Neural progenitor cell (in vitro differentiated cells): ENCODE measurements at regions not wholly inside any gene's neighbourhood (a gene's known extent, or its start where the extent isn't known, plus 50 kb on each side); places are given as distances from the start of the nearest gene placed in this dataset.

ENCODE experiments used
- DNase-seq: peaks from one replicate; pipeline ENCODE4 v3.0.0-alpha.2; 2016; ENCODE audit warnings: low spot score
- H2AFZ ChIP-seq: fragments of 200-600 bp; sonication (generic); replicated peaks from 2 replicates; pipeline ENCODE4 v1.6.1; 2016; ENCODE audit warnings: antibody characterized with exemption
- H3F3A ChIP-seq: fragments of 200-600 bp; sonication (generic); 2 replicates; pipeline ENCODE4 v1.6.1; 2016; ENCODE audit warnings: antibody characterized with exemption, low read depth
- H3K27ac ChIP-seq: fragments of 200-600 bp; sonication (generic); 2 replicates; pipeline ENCODE4 v1.5.1; 2016; ENCODE audit warnings: mild to moderate bottlenecking
- H3K27me3 ChIP-seq: fragments of 200-600 bp; sonication (generic); 2 replicates; pipeline ENCODE4 v1.6.1; 2016; ENCODE audit warnings: mild to moderate bottlenecking, moderate library complexity
- H3K36me3 ChIP-seq: fragments of 200-600 bp; sonication (generic); 2 replicates; pipeline ENCODE4 v1.5.1; 2016
- H3K4me1 ChIP-seq: fragments of 200-600 bp; sonication (generic); 2 replicates; pipeline ENCODE4 v1.6.1; 2016; ENCODE audit warnings: mixed run types
- H3K4me2 ChIP-seq: fragments of 200-600 bp; sonication (generic); 2 replicates; pipeline ENCODE4 v1.6.1; 2016
- H3K4me3 ChIP-seq: fragments of 200-600 bp; sonication (generic); 2 replicates; pipeline ENCODE4 v1.5.1; 2016
- H3K79me2 ChIP-seq: fragments of 200-600 bp; sonication (generic); 2 replicates; pipeline ENCODE4 v1.6.1; 2016; ENCODE audit warnings: low read depth
- H3K9ac ChIP-seq: fragments of 200-600 bp; sonication (generic); 2 replicates; pipeline ENCODE4 v1.6.1; 2016
- H3K9me3 ChIP-seq: fragments of 200-600 bp; sonication (generic); 2 replicates; pipeline ENCODE4 v1.5.1; 2016; ENCODE audit warnings: low read depth
- H4K20me1 ChIP-seq: fragments of 200-600 bp; sonication (generic); 2 replicates; pipeline ENCODE4 v1.6.1; 2016; ENCODE audit warnings: low read depth
- H3K27ac Mint-ChIP-seq: 3 replicates; pipeline ENCODE4 v1.8.0; 2021; ENCODE audit warnings: mixed read lengths
- H3K27me3 Mint-ChIP-seq: 2 replicates; pipeline ENCODE4 v1.8.0; 2022; ENCODE audit warnings: low read depth, mild to moderate bottlenecking, inconsistent platforms, moderate library complexity, mixed read lengths; ENCODE audit not compliant: insufficient read depth
- H3K36me3 Mint-ChIP-seq: 3 replicates; pipeline ENCODE4 v1.8.0; 2021; ENCODE audit warnings: mixed read lengths
- H3K4me1 Mint-ChIP-seq: 3 replicates; pipeline ENCODE4 v1.8.0; 2021; ENCODE audit warnings: mixed read lengths
- H3K4me3 Mint-ChIP-seq: 3 replicates; pipeline ENCODE4 v1.8.0; 2021; ENCODE audit warnings: mild to moderate bottlenecking, moderate library complexity, mixed read lengths
- H3K9me3 Mint-ChIP-seq: 3 replicates; pipeline ENCODE4 v1.8.0; 2020; ENCODE audit warnings: mixed read lengths
- CTCF ChIP-seq: fragments of 200-600 bp; sonication (generic); IDR thresholded peaks from 2 replicates; pipeline ENCODE4 v1.5.1; 2017; ENCODE audit warnings: antibody characterized with exemption, mild to moderate bottlenecking
- EZH2 ChIP-seq: fragments of 200-600 bp; sonication (generic); IDR thresholded peaks from 2 replicates; pipeline ENCODE4 v1.6.1; 2017; ENCODE audit warnings: antibody characterized with exemption, mild to moderate bottlenecking, moderate library complexity
- EZH2phosphoT487 ChIP-seq: fragments of 200-600 bp; sonication (generic); IDR thresholded peaks from 2 replicates; pipeline ENCODE4 v1.6.1; 2017; ENCODE audit warnings: antibody characterized with exemption

GRCh38 chr2:37843556-37843955 lies 81.5 kb upstream of the RMDN2 start:
- Histone ChIP-seq H3K27me3 (no peaks in the 10 kb centered on the region), H3K27ac (no peak overlapping the region), H2AFZ (no peak overlapping the region), H3K4me3 (no peak overlapping the region), H3K9me3 (no peaks in the 10 kb centered on the region), H3K79me2 (no peaks in the 10 kb centered on the region), H4K20me1 (no peaks in the 10 kb centered on the region), H3K4me1 (no peaks in the 10 kb centered on the region), H3K36me3 (no peaks in the 10 kb centered on the region), H3F3A (no peaks in the 10 kb centered on the region), H3K4me2 (no peak overlapping the region), H3K9ac (no peak overlapping the region)
- Mint-ChIP-seq H3K36me3 (no peaks in the 10 kb centered on the region), H3K9me3 (peaks cover 11% of the 10 kb centered on the region), H3K27ac (no peak overlapping the region), H3K4me1 (peaks cover under 1% of the 10 kb centered on the region), H3K27me3 (peaks cover 21% of the 10 kb centered on the region), H3K4me3 (no peak overlapping the region)
- no peak for DNase-seq
- TF ChIP-seq CTCF = no peak
- no peak for TF ChIP-seq EZH2
- TF ChIP-seq EZH2phosphoT487 = no peak

- H4K20me1 ChIP-seq = no peaks in the 10 kb centered on the region
- H3K79me2 ChIP-seq = no peaks in the 10 kb centered on the region
- H3K27me3 Mint-ChIP-seq = peaks cover 14% of the 10 kb centered on the region
- H3K4me3 ChIP-seq = no peak overlapping the region
- H3K27ac ChIP-seq = no peak overlapping the region
- H3K4me1 ChIP-seq = no peaks in the 10 kb centered on the region
- no peaks in the 10 kb centered on the region for H3K27me3 ChIP-seq
- no peaks in the 10 kb centered on the region for H3K4me1 Mint-ChIP-seq
- no peak overlapping the region for H3K9ac ChIP-seq
- no peaks in the 10 kb centered on the region for H3F3A ChIP-seq
- H3K4me3 Mint-ChIP-seq = no peak overlapping the region
- H3K27ac Mint-ChIP-seq = no peak overlapping the region
- H3K9me3 Mint-ChIP-seq = peaks cover 11% of the 10 kb centered on the region
- no peaks in the 10 kb centered on the region for H3K36me3 ChIP-seq
- H3K36me3 Mint-ChIP-seq = no peaks in the 10 kb centered on the region
- no peaks in the 10 kb centered on the region for H3K9me3 ChIP-seq
- H2AFZ ChIP-seq = no peak overlapping the region
- DNase-seq = no peak
- TF ChIP-seq EZH2phosphoT487 (no peak), EZH2 (no peak), CTCF (no peak)
- no peak overlapping the region for H3K4me2 ChIP-seq
Measured at GRCh38 chr2:37846207-37846606, 78.9 kb upstream of the RMDN2 start.

GRCh38 chr2:37847792-37848191 lies 77.3 kb upstream of the RMDN2 start:
- no peaks in the 10 kb centered on the region for H3K36me3 Mint-ChIP-seq
- no peak overlapping the region for H3K4me3 Mint-ChIP-seq
- H4K20me1 ChIP-seq = no peaks in the 10 kb centered on the region
- H3K27me3 ChIP-seq = no peaks in the 10 kb centered on the region
- TF ChIP-seq EZH2phosphoT487 (no peak), CTCF (no peak), EZH2 (no peak)
- H3K9ac ChIP-seq = no peak overlapping the region
- no peak overlapping the region for H3K4me3 ChIP-seq
- no peaks in the 10 kb centered on the region for H3K4me1 Mint-ChIP-seq
- H3K27ac Mint-ChIP-seq = no peak overlapping the region
- H3K4me1 ChIP-seq = no peaks in the 10 kb centered on the region
- no peak overlapping the region for H3K27ac ChIP-seq
- H3K79me2 ChIP-seq = no peaks in the 10 kb centered on the region
- H3K27me3 Mint-ChIP-seq = peaks cover 4% of the 10 kb centered on the region
- H3K4me2 ChIP-seq = no peak overlapping the region
- no peaks in the 10 kb centered on the region for H3K9me3 ChIP-seq
- no peaks in the 10 kb centered on the region for H3K36me3 ChIP-seq
- H3F3A ChIP-seq = no peaks in the 10 kb centered on the region
- no peak overlapping the region for H2AFZ ChIP-seq
- DNase-seq = no peak
- H3K9me3 Mint-ChIP-seq = peaks cover 6% of the 10 kb centered on the region

GRCh38 chr2:37848451-37848850 lies 76.6 kb upstream of the RMDN2 start:
- Mint-ChIP-seq H3K27me3 (peaks cover 6% of the 10 kb centered on the region), H3K4me3 (no peak overlapping the region), H3K9me3 (peaks cover 5% of the 10 kb centered on the region), H3K36me3 (no peaks in the 10 kb centered on the region), H3K4me1 (no peaks in the 10 kb centered on the region), H3K27ac (no peak overlapping the region)
- Histone ChIP-seq H3F3A (no peaks in the 10 kb centered on the region), H4K20me1 (no peaks in the 10 kb centered on the region), H2AFZ (no peak overlapping the region), H3K79me2 (no peaks in the 10 kb centered on the region), H3K4me1 (no peaks in the 10 kb centered on the region), H3K9ac (no peak overlapping the region), H3K36me3 (no peaks in the 10 kb centered on the region), H3K4me2 (no peak overlapping the region), H3K9me3 (no peaks in the 10 kb centered on the region), H3K27ac (no peak overlapping the region), H3K4me3 (no peak overlapping the region), H3K27me3 (no peaks in the 10 kb centered on the region)
- no peak for DNase-seq
- no peak for TF ChIP-seq EZH2
- no peak for TF ChIP-seq CTCF
- no peak for TF ChIP-seq EZH2phosphoT487
